GM21528 (cell line): ENCODE measurements at regions not wholly inside any gene's neighbourhood (a gene's known extent, or its start where the extent isn't known, plus 50 kb on each side); places are given as distances from the start of the nearest gene placed in this dataset.
"Not testable (repeated sequence)": the region's sequence is repeated elsewhere in the genome, so short reads cannot be mapped to it uniquely, and the experiment has no call there.

ENCODE experiments used
- ATAC-seq: cut with Tn5 transposase; IDR thresholded peaks from one replicate; pipeline ENCODE4 v1.9.1; 2021; ENCODE audit warnings: mild to moderate bottlenecking, moderate library complexity; ENCODE audit not compliant: unreplicated experiment, low FRiP score

DNA sequence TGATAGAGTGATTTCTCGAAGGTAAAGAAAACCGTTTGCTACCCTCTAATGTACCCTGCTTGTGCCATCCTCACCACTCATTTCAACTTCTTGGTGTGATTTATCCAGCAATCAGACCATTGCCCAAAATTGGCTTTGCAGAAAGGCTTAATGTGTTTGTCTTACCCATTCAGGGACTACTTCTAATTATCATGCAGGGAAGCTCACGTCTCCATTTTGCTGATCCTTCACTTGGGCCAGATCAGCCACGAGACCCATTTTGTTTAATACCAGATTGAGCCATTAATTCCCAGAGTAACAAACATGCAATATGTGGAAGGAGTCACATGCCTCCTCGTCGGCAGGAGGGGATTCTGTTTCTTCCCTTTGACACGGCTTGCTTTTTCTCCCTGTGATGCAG is 51.1 kb upstream of the CRY1 start:
- ATAC-seq = no peak

DNA sequence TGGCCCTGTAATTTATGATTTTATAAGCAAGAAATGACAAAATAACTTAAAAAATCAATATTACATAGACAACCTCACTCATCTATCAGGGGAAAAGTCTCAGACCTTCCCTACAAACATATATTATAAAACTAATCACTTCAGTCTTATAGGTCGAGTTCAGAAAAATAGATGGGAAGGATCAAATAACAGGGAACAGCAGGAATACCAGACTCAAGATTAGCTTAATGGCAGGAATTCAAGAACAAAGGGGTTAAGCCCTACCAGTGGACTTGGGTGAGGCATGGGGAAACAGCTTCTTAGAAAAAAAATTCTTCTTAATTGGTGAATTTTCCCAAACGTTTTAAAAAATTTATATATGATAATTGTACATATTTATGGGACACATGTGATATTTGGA is 51.6 kb upstream of the CRY1 start:
- no peak for ATAC-seq

DNA sequence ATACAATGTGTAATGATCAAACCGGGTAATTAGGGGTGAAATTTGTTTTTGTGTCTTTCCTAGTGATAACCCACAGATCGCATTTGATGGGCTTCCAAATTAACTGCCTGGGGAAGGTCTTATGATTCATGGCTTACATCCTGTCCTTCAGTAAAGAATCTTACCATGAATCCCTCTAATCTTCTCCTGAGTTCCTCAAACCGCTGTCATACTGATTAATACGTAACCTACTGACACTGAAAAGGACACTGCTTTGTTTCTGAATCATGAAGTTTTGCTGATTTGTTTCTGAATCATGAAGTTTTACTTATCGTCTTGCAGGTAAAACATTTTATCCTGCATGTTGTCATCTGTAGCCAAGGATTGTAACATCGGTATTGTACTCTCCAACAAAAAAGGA is 52.0 kb upstream of the CRY1 start:
- no peak for ATAC-seq

DNA sequence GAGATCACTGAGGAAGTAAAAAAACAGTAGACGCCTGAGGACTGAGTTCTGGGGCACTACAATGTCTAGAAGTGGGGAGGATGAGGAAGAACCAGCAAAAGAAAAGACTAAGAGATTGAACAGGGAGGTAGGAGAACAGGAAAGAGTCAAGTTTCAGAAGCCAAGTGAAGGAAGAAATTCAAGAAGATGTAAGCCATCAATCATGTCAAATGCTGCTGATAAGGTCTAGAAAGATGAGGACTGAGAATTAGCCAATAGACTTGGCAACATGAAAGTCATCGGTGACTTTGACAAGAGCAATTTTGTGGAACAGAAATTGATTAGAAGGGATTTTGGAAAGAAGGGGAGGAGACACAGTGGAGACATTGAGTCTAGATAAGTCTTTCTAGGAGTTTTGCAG is 54.8 kb upstream of the CRY1 start:
- no peak for ATAC-seq

DNA sequence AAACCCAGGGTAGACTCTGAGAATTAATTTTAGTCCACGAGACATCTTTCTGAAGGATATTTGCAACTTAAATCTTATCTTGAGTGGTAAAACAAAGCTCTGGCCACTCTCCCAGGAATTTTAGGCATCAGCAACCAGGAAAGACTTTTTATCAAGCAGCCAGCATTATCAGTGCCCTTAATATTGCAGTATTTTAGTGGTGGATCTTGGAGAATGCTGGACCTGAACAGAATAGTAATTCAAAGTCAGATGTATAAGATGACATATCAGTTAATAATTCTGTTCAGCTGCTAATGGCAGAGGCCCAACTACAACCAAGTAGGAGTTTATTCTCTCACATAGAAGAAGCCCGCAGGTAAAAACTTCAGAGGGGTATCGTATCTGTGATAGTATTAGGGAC is 59.0 kb upstream of the CRY1 start:
- no peak for ATAC-seq

DNA sequence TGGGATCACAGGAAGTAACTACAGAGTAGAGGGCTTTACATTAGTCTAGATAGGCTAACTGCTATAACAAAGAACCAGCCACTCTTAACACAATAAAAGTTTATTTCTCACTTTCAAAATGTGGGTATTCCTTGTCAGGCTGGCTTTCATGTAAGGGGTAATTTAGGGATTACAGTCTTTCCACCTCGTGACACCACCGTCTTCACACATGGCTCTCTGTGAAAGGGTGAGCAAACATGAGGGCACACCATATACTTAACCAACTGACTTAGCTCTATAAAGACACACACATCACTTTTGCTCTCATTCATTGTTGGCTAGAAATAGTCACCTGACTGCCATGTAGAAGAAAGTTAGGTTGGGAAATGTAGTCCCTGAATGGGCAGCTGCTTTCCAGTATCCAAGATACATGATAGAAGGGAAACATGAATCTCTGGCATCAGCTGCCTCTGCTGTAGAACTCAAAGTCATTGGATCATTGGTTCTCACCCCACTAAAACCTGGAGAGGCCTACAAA is 66.1 kb upstream of the CRY1 start:
- ATAC-seq = no peak

DNA sequence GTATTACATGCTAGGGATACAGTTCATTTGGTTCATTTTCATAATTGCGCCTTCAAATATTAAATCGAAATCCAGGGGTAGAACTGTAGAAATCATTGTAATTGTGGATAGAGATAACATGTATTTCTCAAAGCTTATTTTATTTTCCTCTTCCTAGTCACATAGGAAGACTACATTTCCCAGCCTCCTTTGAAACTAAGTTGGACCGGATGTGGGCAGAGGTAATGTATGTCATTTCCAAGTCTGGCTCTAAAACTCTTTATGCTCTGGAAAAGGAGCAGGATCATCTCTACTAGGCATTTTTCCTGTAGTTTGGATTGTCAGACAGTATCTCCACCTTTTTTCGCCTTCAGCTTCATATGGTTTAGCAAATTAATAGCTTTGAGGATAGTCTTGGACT is 70.1 kb upstream of the CRY1 start:
- ATAC-seq = no peak

DNA sequence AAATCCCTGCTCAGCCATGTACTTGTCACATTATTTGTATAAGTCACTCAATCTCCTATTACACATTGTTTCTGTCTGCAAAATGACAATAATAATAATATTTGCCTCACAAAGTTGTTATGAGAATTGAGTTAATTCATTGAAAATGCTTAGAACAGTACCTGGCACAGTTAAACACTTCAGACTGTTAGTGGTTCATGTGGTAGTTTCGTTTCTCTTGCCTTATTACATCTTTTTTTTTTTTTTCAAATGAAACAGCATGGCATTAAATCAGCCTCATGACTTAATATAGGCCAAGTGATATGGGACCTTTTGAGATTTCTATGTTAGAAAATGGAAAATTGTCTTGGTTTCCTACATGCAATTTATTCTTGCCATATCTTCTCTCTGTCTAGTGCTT is 71.0 kb upstream of the CRY1 start:
- ATAC-seq = no peak

DNA sequence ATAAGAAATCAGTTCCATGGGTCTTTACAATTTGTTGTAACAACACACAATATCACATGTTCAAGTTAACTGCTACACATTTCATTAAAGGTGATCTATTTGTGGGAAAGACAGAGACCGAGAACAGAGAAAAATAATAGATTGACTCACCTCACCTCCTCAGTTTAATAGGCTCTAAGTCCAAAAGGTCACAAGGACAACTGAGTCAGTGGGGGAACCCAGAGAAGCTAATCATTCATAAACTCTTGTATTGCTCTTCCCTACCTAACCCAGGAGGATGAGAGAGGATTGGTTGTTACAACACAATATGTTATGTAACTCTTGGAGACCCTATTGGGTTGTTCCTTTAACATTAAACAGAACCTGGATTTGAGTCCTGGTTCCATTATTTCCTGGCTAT is 72.2 kb upstream of the CRY1 start:
- ATAC-seq = no peak

DNA sequence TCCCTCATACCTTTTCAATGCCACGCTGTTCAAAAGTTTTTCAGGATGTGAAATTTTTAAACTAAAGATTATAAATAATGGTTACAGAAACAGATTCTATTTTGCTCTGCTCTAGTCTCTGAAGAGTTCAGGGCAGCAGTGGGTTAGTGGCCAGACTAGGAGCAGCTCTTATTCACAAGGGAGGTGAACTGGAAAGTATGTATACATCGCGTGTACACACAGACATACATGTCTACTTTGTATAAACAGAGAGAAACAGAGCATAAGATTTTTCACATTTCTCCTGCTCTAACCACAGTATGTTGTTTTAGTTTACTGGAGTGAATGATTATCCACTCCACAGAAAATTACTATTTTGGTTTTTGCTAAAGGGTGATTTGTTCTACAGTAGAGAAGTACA is 74.4 kb upstream of the CRY1 start:
- no peak for ATAC-seq

DNA sequence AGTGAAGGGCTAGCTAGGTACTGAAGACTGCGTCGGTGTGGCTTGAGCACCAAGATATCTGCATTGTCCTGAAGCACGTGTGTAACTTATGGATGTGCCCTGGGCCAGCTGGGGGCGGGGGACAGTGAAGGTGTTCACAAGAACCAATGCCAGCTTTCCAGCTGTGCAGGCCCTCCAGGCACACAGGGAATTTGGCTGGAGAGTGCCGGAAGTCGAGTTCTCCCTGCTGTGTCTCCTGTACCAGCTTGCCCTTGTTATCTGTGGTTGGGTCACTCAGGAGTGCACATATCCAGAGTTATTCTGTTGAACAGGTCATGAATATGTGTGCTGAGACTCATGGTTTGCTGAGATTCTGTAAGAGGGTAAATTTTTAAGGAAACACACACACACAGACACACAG is 75.9 kb upstream of the CRY1 start:
- ATAC-seq = no peak

DNA sequence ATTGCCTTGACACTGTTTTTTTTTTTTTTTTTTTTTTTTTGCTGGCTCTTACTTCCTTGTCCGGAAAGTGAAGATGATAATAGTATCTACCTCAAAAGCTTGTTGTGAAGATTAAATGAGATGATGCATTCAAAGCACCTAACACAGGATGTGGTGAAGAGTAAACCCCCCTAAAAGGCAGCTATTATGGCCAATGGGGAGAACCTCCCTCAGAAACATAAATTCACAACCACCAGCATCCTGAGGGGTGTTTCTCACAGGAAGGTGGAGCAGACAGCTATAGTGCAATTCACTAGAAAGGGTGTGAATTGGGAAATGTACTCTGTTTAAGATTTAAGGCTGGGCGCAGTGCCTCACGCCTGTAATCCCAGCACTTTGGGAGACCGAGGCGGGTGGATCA is 85.4 kb upstream of the CRY1 start:
- ATAC-seq = no peak

DNA sequence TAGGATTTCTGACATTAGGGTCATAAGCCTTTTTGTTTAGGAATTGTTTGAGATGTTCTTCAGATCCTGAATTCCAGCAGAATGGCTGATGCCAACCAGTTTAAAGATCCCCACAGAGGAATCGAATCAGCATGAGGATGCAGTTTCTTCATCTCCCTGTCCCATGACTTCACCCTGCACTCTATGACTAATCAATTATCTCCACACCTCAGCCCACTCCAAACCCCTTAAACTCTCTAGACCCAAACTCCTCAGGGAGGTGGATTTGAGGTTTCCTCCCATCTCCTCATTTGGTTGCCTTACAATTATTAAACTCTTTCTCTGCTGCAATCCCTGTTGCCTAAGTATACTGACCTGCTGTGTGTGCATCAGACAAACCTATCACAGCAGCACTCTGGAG is 86.5 kb upstream of the CRY1 start:
- ATAC-seq = no peak

DNA sequence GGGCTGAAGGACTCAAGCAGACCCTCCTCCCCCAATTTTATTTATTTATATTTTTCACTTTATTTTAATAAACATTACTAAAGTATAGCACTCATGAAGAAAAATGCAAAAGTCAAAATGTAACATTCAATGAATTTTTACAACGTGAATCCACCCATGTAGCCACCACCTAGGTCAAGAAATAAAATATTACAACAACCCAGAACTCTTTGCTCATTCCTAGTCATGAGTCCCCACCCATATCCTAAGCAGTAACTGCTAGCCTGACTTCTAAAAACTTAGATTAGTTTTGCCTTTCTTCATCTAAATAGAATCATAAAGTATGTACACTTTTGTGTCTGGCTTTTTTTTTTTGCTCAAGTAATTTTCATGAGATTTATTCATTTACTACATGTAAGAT is 86.9 kb upstream of the CRY1 start:
- no peak for ATAC-seq

DNA sequence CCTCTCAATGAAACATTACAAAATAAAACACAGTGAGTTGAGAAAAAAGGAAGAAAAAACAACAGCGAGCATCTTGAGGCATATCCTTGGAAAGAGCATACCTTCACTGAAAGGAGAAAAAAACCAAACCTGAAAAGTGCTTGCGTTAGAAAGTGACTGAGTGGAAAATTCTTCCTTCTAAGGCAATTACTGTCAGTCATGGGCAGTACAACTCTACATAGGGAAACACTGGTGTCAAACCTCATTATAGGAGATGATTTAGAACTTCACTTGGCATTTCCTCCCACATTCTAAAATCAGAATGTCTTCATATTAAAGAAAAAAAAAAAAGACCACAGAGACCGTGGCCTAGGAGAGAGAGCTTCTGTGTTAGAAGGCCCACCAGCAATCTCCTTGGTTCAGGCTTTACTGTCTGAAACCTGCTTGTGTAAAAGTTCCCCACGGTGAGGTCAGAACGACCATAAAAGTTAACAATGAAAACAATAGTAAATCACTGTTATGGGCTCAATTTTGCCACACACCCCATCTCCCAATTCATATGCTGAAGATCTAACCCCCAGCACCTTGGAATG is 91.1 kb upstream of the CRY1 start:
- ATAC-seq = no peak

DNA sequence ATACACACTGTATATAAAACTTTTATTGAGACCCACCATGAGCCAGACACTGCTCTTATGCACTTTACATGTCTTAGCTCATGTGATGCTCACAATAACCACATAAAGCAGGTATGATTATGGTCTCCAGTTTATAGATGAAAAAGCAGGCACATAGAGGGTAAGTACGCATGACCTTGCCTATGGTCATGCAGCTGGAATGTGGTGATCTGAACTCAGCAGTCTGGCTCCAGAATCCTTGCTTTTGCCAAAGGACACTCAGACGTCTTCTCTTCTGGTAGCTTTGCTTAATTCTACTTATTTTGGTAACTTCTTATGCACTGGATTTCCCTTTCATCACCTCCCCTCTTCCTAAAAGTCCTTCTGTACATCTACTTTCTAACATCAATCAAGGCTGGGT is 103.3 kb upstream of the CRY1 start:
- ATAC-seq = no peak

DNA sequence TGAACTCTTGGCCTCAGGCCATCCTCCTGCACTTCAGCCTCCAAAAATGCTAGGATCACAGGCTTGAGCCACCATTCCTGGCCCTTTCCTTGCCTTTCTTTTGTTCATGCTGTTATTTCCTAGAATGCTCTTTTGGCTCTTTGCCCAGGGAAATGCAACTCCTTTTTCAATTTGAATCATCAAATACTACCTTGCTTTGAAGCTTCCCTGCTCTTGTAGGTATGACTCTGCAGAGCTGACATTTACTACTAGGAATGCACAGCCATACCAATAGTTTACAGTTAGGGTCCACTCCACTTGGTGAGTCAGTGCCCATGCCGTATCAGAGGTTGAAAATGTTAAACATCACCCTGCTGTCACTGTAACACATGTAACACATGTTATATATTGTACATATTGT is 107.0 kb upstream of the CRY1 start:
- no peak for ATAC-seq

DNA sequence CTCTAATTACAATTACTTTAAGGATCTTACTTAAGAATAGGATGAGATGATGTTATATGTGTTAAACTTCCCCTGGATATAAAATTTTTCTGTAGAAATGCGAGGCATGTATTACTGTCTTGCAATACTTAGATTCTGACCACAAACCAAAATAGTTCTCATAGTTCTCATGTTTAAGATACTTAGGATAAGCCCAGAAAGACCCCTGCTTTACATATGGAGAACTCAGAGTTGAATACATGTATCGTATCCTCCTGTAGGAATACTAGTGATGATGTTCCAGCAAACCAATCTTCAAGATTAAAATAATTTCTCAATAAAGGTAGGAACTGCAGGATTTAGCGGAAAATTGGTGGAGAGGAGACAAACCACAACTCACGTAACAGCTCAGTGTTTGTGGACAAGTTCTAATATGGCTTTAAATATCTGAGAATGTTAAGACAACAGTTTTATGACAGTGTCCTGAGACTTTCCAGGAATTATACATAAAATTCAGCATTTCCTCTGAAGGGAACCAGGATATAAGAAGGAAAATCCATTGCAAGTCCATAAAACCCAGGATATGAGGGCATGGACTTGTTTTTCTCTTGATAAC is 114.7 kb upstream of the CRY1 start:
- ATAC-seq = no peak

DNA sequence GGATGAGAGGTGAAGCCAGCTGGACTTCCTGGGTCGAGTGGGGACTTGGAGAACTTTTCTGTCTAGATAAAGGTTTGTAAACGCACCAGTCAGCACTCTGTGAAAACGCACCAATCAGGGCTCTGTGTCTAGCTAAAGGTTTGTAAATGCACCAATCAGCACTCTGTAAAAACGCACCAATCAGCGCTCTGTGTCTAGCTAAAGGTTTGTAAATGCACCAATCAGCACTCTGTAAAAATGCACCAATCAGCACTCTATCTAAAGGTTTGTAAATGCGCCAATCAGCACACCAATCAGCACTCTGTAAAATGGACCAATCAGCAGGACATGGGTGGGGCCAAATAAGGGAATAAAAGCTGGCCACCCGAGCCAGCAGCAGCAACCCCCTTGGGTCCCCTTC is 116.4 kb upstream of the CRY1 start:
- ATAC-seq = not testable (repeated sequence)

DNA sequence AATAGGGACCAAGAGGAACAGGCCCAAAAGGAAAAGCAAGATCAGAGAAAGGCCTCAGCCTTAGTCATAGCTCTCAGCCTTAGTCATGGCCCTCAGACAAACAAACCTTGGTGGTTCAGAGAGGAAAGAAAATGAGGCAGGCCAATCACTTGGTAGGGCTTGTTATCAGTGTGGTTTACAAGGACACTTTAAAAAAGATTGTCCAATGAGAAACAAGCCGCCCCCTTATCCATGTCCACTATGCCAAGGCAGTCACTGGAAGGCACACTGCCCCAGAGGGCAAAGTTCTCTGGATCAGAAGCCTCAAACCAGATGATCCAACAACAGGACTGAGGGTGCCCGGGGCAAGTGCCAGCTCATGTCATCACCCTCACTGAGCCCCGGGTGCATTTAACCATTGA is 121.0 kb upstream of the CRY1 start:
- not testable (repeated sequence) for ATAC-seq

DNA sequence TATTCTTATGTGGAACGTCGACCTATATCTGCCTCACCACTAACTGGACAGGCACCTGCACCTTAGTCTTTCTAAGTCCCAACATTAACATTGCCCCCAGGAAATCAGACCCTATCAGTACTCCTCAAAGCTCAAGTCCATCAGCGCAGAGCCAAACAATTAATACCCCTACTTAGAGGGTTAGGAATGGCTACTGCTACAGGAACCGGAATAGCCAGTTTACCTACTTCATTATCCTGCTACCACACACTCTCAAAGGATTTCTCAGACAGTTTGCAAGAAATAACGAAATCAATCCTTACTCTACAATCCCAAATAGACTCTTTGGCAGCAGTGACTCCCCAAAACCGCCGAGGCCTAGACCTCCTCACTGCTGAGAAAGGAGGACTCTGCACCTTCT is 123.1 kb upstream of the CRY1 start:
- ATAC-seq = not testable (repeated sequence)

DNA sequence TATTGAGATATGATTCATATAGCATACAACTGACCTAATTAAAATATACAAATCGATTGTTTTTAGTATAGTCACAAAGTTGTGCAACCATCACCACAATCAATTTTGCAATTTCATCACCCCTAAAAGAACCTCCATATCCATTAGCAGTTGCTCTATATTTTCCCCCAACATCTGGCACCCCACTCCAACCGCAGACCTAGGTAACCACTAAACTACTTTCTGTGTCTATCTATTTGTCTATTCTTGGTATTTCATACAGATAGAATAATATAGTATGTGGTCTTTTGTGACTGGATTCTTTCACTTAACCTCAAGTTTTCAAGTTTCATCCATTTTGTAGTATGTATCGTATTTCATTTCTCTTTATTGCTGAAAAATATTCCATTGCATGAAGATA is 126.0 kb upstream of the CRY1 start:
- ATAC-seq = no peak

DNA sequence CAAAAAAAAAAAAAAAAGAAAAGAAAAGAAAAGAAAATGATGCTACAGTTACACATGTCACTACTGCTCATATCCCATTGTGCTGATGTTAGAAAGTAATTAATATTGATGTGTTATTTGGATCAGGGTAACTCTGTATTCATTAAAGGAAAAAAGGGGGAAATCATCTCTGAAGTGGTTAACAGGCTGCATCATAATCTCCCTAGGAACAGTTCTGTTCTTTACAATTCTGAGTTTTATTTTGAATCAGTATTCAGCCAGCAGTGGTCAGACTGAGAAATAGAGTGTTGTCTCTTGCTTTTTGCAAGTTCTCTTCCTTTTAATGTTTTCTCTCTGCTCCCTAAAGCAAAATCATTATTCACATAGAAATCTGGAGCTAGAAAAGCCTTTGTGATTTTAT is 128.6 kb upstream of the CRY1 start:
- ATAC-seq = no peak
